ENCODE measurements at regions not wholly inside any gene's neighbourhood (a gene's known extent, or its start where the extent isn't known, plus 50 kb on each side); places are given as distances from the start of the nearest gene placed in this dataset.
"Not testable (repeated sequence)": the region's sequence is repeated elsewhere in the genome, so short reads cannot be mapped to it uniquely, and the experiment has no call there.

- TF ChIP-seq, protein P1, sequence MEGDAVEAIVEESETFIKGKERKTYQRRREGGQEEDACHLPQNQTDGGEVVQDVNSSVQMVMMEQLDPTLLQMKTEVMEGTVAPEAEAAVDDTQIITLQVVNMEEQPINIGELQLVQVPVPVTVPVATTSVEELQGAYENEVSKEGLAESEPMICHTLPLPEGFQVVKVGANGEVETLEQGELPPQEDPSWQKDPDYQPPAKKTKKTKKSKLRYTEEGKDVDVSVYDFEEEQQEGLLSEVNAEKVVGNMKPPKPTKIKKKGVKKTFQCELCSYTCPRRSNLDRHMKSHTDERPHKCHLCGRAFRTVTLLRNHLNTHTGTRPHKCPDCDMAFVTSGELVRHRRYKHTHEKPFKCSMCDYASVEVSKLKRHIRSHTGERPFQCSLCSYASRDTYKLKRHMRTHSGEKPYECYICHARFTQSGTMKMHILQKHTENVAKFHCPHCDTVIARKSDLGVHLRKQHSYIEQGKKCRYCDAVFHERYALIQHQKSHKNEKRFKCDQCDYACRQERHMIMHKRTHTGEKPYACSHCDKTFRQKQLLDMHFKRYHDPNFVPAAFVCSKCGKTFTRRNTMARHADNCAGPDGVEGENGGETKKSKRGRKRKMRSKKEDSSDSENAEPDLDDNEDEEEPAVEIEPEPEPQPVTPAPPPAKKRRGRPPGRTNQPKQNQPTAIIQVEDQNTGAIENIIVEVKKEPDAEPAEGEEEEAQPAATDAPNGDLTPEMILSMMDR (conservative IDR thresholded peaks at IDR 0.05; ENCODE audit: low read depth in 2 of 2), result not testable (repeated sequence)
- TF ChIP-seq EZH2 (IDR thresholded peaks at IDR 0.05; ENCODE audit: low read depth, unreplicated experiment); POLR2AphosphoS5 (IDR thresholded peaks at IDR 0.05; ENCODE audit: low read depth); STAT1 (IDR thresholded peaks at IDR 0.05; ENCODE audit: unreplicated experiment); NANOG (IDR thresholded peaks at IDR 0.05; ENCODE audit: borderline replicate concordance); EZH2phosphoT487 (IDR thresholded peaks at IDR 0.05; ENCODE audit: unreplicated experiment); ETS1 (IDR thresholded peaks at IDR 0.05); CREB1 (CRISPR knock-in tag; IDR thresholded peaks at IDR 0.05; ENCODE audit: low read depth); REST (IDR thresholded peaks at IDR 0.05; ENCODE audit: unreplicated experiment): not testable (repeated sequence)
- TF ChIP-seq, protein P2, sequence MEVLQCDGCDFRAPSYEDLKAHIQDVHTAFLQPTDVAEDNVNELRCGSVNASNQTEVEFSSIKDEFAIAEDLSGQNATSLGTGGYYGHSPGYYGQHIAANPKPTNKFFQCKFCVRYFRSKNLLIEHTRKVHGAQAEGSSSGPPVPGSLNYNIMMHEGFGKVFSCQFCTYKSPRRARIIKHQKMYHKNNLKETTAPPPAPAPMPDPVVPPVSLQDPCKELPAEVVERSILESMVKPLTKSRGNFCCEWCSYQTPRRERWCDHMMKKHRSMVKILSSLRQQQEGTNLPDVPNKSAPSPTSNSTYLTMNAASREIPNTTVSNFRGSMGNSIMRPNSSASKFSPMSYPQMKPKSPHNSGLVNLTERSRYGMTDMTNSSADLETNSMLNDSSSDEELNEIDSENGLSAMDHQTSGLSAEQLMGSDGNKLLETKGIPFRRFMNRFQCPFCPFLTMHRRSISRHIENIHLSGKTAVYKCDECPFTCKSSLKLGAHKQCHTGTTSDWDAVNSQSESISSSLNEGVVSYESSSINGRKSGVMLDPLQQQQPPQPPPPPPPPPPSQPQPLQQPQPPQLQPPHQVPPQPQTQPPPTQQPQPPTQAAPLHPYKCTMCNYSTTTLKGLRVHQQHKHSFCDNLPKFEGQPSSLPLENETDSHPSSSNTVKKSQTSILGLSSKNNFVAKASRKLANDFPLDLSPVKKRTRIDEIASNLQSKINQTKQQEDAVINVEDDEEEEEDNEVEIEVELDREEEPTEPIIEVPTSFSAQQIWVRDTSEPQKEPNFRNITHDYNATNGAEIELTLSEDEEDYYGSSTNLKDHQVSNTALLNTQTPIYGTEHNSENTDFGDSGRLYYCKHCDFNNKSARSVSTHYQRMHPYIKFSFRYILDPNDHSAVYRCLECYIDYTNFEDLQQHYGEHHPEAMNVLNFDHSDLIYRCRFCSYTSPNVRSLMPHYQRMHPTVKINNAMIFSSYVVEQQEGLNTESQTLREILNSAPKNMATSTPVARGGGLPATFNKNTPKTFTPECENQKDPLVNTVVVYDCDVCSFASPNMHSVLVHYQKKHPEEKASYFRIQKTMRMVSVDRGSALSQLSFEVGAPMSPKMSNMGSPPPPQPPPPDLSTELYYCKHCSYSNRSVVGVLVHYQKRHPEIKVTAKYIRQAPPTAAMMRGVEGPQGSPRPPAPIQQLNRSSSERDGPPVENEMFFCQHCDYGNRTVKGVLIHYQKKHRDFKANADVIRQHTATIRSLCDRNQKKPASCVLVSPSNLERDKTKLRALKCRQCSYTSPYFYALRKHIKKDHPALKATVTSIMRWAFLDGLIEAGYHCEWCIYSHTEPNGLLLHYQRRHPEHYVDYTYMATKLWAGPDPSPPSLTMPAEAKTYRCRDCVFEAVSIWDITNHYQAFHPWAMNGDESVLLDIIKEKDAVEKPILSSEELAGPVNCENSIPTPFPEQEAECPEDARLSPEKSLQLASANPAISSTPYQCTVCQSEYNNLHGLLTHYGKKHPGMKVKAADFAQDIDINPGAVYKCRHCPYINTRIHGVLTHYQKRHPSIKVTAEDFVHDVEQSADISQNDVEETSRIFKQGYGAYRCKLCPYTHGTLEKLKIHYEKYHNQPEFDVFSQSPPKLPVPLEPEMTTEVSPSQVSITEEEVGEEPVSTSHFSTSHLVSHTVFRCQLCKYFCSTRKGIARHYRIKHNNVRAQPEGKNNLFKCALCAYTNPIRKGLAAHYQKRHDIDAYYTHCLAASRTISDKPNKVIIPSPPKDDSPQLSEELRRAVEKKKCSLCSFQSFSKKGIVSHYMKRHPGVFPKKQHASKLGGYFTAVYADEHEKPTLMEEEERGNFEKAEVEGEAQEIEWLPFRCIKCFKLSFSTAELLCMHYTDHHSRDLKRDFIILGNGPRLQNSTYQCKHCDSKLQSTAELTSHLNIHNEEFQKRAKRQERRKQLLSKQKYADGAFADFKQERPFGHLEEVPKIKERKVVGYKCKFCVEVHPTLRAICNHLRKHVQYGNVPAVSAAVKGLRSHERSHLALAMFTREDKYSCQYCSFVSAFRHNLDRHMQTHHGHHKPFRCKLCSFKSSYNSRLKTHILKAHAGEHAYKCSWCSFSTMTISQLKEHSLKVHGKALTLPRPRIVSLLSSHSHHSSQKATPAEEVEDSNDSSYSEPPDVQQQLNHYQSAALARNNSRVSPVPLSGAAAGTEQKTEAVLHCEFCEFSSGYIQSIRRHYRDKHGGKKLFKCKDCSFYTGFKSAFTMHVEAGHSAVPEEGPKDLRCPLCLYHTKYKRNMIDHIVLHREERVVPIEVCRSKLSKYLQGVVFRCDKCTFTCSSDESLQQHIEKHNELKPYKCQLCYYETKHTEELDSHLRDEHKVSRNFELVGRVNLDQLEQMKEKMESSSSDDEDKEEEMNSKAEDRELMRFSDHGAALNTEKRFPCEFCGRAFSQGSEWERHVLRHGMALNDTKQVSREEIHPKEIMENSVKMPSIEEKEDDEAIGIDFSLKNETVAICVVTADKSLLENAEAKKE (CRISPR knock-in tag; IDR thresholded peaks at IDR 0.05), result not testable (repeated sequence)
Observed at GRCh38 chr3:81865164-81865563, 103.7 kb upstream of the GBE1 start.
